Lower leg skin (tissue), 3 donors: ENCODE measurements at regions not wholly inside any gene's neighbourhood (a gene's known extent, or its start where the extent isn't known, plus 50 kb on each side); places are given as distances from the start of the nearest gene placed in this dataset.

Experiments
- POLR2A ChIP-seq, 2 donors: fragments of 450-650 bp; IDR thresholded peaks; one replicate each; pipeline ENCODE4 v1.6.1; 2016 to 2017; ENCODE audit warnings: antibody characterized with exemption in 2 of 2, mild to moderate bottlenecking in 1 of 2, moderate library complexity in 1 of 2
- TF ChIP-seq, protein P1 (sequence below), 3 donors: fragments of 450-650 bp; IDR thresholded peaks; one replicate each; pipeline ENCODE4 v1.5.1; 2016; ENCODE audit warnings: antibody characterized with exemption in 3 of 3, mild to moderate bottlenecking in 3 of 3, moderate library complexity in 2 of 3

DNA sequence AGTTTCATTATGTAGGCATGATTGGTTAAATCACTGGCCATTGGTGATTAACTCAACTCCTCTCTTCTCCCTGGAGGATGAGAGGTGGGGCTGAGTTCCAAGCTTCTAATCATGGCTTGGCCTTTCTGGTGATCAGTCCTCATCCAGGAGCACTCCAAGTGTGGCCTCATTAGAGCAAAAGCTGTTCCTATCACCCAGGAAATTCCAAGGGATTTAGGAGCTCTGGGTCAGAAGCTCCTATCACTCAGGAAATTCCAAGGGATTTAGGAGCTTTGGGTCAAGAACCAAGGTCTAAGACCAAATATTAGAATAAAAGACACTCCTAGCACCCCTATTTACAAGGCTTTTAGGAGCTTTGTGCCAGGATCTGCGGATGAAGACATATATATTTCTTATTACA, 168.0 kb upstream of the BDNF start:
- TF ChIP-seq, protein P1, sequence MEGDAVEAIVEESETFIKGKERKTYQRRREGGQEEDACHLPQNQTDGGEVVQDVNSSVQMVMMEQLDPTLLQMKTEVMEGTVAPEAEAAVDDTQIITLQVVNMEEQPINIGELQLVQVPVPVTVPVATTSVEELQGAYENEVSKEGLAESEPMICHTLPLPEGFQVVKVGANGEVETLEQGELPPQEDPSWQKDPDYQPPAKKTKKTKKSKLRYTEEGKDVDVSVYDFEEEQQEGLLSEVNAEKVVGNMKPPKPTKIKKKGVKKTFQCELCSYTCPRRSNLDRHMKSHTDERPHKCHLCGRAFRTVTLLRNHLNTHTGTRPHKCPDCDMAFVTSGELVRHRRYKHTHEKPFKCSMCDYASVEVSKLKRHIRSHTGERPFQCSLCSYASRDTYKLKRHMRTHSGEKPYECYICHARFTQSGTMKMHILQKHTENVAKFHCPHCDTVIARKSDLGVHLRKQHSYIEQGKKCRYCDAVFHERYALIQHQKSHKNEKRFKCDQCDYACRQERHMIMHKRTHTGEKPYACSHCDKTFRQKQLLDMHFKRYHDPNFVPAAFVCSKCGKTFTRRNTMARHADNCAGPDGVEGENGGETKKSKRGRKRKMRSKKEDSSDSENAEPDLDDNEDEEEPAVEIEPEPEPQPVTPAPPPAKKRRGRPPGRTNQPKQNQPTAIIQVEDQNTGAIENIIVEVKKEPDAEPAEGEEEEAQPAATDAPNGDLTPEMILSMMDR (IDR thresholded peaks at IDR 0.05), result no peak
- TF ChIP-seq POLR2A (IDR thresholded peaks at IDR 0.05), result no peak
